ENCODE measurements at regions not wholly inside any gene's neighbourhood (a gene's known extent, or its start where the extent isn't known, plus 50 kb on each side); places are given as distances from the start of the nearest gene placed in this dataset.

DNA sequence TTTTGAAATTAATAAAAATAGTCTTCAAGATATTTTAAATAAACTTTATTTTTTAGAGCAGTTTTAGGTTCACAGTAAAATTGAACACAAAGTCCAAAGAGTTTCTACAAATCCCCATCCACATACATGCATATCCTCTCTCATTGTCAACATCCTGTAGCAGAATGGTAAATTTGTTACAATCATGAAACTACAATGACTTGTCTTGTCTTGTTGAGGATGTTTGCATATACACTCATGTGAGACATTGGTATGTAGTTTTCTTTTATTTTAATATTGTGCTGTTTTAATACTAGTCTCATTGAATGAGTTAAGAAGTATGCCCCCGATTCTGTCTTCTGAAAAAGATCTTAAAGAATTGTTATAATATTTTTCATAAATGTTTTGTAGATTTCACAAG is 447.0 kb upstream of the EDIL3 start:
- TF ChIP-seq, protein P1, sequence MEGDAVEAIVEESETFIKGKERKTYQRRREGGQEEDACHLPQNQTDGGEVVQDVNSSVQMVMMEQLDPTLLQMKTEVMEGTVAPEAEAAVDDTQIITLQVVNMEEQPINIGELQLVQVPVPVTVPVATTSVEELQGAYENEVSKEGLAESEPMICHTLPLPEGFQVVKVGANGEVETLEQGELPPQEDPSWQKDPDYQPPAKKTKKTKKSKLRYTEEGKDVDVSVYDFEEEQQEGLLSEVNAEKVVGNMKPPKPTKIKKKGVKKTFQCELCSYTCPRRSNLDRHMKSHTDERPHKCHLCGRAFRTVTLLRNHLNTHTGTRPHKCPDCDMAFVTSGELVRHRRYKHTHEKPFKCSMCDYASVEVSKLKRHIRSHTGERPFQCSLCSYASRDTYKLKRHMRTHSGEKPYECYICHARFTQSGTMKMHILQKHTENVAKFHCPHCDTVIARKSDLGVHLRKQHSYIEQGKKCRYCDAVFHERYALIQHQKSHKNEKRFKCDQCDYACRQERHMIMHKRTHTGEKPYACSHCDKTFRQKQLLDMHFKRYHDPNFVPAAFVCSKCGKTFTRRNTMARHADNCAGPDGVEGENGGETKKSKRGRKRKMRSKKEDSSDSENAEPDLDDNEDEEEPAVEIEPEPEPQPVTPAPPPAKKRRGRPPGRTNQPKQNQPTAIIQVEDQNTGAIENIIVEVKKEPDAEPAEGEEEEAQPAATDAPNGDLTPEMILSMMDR (IDR thresholded peaks at IDR 0.05), result no peak
- Mint-ChIP-seq H3K4me3 (no peak overlapping the region), H3K9me3 (peaks cover 20% of the 10 kb centered on the region; the same call in 1 of the 2 replicates), H3K27me3 (ENCODE audit: insufficient read depth) (no peaks in the 10 kb centered on the region), H3K4me1 (ENCODE audit: low read depth) (no peaks in the 10 kb centered on the region), H3K36me3 (ENCODE audit: low read depth) (peaks cover 4% of the 10 kb centered on the region; the same call in 1 of the 2 replicates), H3K27ac (no peak overlapping the region)
- DNase-seq, result no peak

DNA sequence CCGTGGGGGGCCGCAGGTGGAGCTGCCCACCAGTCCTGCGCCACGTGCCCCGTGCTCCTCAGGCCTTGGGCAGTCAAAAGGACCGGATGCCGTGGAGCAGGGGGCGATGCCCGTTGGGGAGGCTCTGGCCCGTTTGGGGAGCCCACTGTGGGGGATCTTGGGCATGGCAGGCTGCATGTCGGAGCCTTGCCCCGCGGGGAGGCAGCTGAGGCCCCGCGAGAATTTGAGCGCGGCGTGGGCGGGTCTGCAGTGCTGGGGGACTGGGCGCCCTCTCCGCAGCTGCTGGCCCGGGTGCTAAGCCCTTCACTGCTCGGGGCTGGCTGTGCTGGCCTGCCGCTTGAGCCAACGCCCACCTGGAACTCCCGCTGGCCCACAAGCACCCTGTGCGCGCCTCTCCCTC is 445.6 kb upstream of the EDIL3 start:
- H3K27me3 Mint-ChIP-seq (ENCODE audit: insufficient read depth), result no peaks in the 10 kb centered on the region
- DNase-seq, result no peak
- H3K36me3 Mint-ChIP-seq (ENCODE audit: low read depth), result peaks cover 4% of the 10 kb centered on the region; the same call in 1 of the 2 replicates
- TF ChIP-seq, protein P1 (IDR thresholded peaks at IDR 0.05), result no peak
- H3K27ac Mint-ChIP-seq, result no peak overlapping the region
- no peaks in the 10 kb centered on the region for H3K4me1 Mint-ChIP-seq (ENCODE audit: low read depth)
- H3K4me3 Mint-ChIP-seq, result no peak overlapping the region
- H3K9me3 Mint-ChIP-seq, result peaks cover 20% of the 10 kb centered on the region; the same call in 1 of the 2 replicates

DNA sequence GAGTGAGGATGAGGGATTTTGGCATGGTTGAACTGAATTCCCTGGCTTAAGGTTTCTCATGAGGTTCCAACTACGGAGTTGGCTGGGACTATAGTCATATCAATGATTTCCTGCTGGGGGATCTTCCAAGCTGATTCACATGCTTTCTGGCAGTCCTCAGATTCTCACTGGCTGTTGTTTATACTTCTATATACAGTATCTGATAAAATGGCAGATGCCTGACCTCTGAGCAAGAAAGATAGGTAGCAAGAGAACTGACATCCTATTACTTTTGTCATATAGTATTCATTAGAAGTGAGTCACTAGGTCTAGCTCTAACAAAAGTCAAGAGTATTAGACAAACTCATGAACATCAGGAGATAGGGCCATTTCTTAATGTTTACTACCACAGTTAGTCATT is 440.9 kb upstream of the EDIL3 start:
- no peaks in the 10 kb centered on the region for H3K4me1 Mint-ChIP-seq (ENCODE audit: low read depth)
- peaks cover 4% of the 10 kb centered on the region; the same call in 1 of the 2 replicates for H3K36me3 Mint-ChIP-seq (ENCODE audit: low read depth)
- no peak overlapping the region for H3K4me3 Mint-ChIP-seq
- no peak overlapping the region for H3K27ac Mint-ChIP-seq
- TF ChIP-seq, protein P1 (IDR thresholded peaks at IDR 0.05), result no peak
- DNase-seq, result no peak
- peaks cover 10% of the 10 kb centered on the region; the same call in 1 of the 2 replicates for H3K9me3 Mint-ChIP-seq
- no peaks in the 10 kb centered on the region; the same call in 1 of the 2 replicates for H3K27me3 Mint-ChIP-seq (ENCODE audit: insufficient read depth)

DNA sequence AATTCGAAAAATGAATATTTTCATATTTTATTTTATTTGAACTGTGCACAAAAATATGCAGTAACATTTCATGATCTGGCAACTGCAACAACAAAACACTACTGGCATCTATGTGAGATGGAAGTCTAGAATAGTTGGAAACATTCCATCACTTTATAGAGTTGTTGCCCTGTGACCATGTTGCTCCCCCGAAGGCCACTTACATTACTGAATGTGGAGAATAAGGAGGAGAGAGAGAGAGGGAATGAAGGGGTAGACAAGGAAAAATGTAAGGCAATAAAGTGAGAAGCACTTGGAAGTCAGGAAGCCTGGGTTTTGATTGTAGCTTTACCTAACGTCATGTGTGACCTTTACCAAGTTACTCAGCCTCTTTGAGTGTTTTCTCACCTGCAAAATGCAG is 437.2 kb upstream of the EDIL3 start:
- H3K27me3 Mint-ChIP-seq (ENCODE audit: insufficient read depth), result no peaks in the 10 kb centered on the region; the same call in 1 of the 2 replicates
- no peak overlapping the region for H3K27ac Mint-ChIP-seq
- peaks cover 6% of the 10 kb centered on the region; the same call in 1 of the 2 replicates for H3K9me3 Mint-ChIP-seq
- TF ChIP-seq, protein P1 (IDR thresholded peaks at IDR 0.05), result no peak
- H3K4me3 Mint-ChIP-seq, result no peak overlapping the region
- H3K4me1 Mint-ChIP-seq (ENCODE audit: low read depth), result no peaks in the 10 kb centered on the region
- DNase-seq, result no peak
- no peaks in the 10 kb centered on the region for H3K36me3 Mint-ChIP-seq (ENCODE audit: low read depth)

DNA sequence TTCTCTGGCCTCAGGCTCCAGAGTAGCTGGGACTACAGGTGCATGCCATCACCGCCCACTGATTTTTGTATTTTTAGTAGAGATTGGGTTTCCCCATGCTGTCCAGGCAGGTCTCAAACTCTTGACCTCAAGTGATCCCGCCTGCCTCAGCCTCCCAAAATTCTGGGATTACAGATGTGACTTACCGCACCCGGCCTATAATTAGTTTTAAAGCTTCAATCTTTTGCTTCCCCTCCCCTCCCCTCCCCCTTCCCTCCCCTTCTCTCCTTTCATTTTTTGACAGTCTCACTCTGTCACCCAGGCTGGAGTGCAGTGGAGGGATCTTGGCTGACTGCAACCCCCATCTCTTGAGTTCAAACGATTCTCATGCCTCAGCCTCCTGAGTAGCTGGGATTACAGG is 433.3 kb upstream of the EDIL3 start:
- H3K27ac Mint-ChIP-seq, result no peak overlapping the region
- peaks cover 20% of the 10 kb centered on the region; the same call in 1 of the 2 replicates for H3K9me3 Mint-ChIP-seq
- no peaks in the 10 kb centered on the region for H3K36me3 Mint-ChIP-seq (ENCODE audit: low read depth)
- H3K4me3 Mint-ChIP-seq, result no peak overlapping the region
- TF ChIP-seq, protein P1 (IDR thresholded peaks at IDR 0.05), result no peak
- H3K4me1 Mint-ChIP-seq (ENCODE audit: low read depth), result no peaks in the 10 kb centered on the region
- DNase-seq, result no peak
- no peaks in the 10 kb centered on the region for H3K27me3 Mint-ChIP-seq (ENCODE audit: insufficient read depth)
